Skeletal muscle cell (primary cell): ENCODE measurements at regions not wholly inside any gene's neighbourhood (a gene's known extent, or its start where the extent isn't known, plus 50 kb on each side); places are given as distances from the start of the nearest gene placed in this dataset.

Experiments used
- DNase-seq: peaks from one replicate; pipeline ENCODE4 v3.0.0-alpha.2; 2010; ENCODE audit warnings: low read depth
- H3K4me3 ChIP-seq: 2 replicates; pipeline ENCODE4 v1.5.1; 2011; ENCODE audit warnings: low read depth, mild to moderate bottlenecking, control low read depth, low read length, moderate library complexity

GRCh38 chr7:46802479-46802878 is 779.4 kb downstream of the TNS3 start:
- H3K4me3 ChIP-seq = no peak overlapping the region
- no peak for DNase-seq

GRCh38 chr7:46791188-46791587 is 790.7 kb downstream of the TNS3 start:
- no peak overlapping the region for H3K4me3 ChIP-seq
- DNase-seq = no peak

- no peak for DNase-seq
- H3K4me3 ChIP-seq = no peak overlapping the region
Observed at GRCh38 chr7:46786995-46787394, 794.9 kb downstream of the TNS3 start.

- no peak overlapping the region for H3K4me3 ChIP-seq
- peak; percentile 77 for DNase-seq
Observed at GRCh38 chr7:46786221-46786954, 795.5 kb downstream of the TNS3 start.

GRCh38 chr7:46784732-46785131 is 797.2 kb downstream of the TNS3 start:
- H3K4me3 ChIP-seq = no peak overlapping the region
- peak; percentile 79 for DNase-seq

- peak; percentile 48 for DNase-seq
- H3K4me3 ChIP-seq = no peak overlapping the region
Observed at GRCh38 chr7:46781901-46782439, 799.9 kb downstream of the TNS3 start.

- H3K4me3 ChIP-seq = no peak overlapping the region
- DNase-seq = no peak
Observed at GRCh38 chr7:46776790-46777189, 805.1 kb downstream of the TNS3 start.

GRCh38 chr7:46775776-46776175 is 806.1 kb downstream of the TNS3 start:
- DNase-seq = no peak
- H3K4me3 ChIP-seq = no peak overlapping the region

- DNase-seq = no peak
- no peak overlapping the region for H3K4me3 ChIP-seq
Observed at GRCh38 chr7:46775020-46775419, 806.9 kb downstream of the TNS3 start.

GRCh38 chr7:46774515-46774914 is 807.4 kb downstream of the TNS3 start:
- H3K4me3 ChIP-seq = no peak overlapping the region
- peak; percentile 90 for DNase-seq

GRCh38 chr7:46772776-46773175 is 809.1 kb downstream of the TNS3 start:
- DNase-seq = peak; percentile 76
- no peak overlapping the region for H3K4me3 ChIP-seq

GRCh38 chr7:46767071-46767470 is 814.8 kb downstream of the TNS3 start:
- H3K4me3 ChIP-seq = no peak overlapping the region
- DNase-seq = no peak

GRCh38 chr7:46764100-46764936 is 817.6 kb downstream of the TNS3 start:
- DNase-seq = peak; percentile 98
- no peak overlapping the region for H3K4me3 ChIP-seq

- H3K4me3 ChIP-seq = no peak overlapping the region
- no peak for DNase-seq
Observed at GRCh38 chr7:46763344-46763743, 818.6 kb downstream of the TNS3 start.

GRCh38 chr7:46759711-46760480 is 822.0 kb downstream of the TNS3 start:
- H3K4me3 ChIP-seq = no peak overlapping the region
- DNase-seq = no peak

- H3K4me3 ChIP-seq = no peak overlapping the region
- DNase-seq = no peak
Observed at GRCh38 chr7:46756996-46757395, 824.9 kb downstream of the TNS3 start.

- DNase-seq = no peak
- no peak overlapping the region for H3K4me3 ChIP-seq
Observed at GRCh38 chr7:46756256-46756655, 825.7 kb downstream of the TNS3 start.

GRCh38 chr7:46755120-46756034 is 826.5 kb downstream of the TNS3 start:
- no peak overlapping the region for H3K4me3 ChIP-seq
- no peak for DNase-seq
